HG03045 (cell line): ENCODE measurements at regions not wholly inside any gene's neighbourhood (a gene's known extent, or its start where the extent isn't known, plus 50 kb on each side); places are given as distances from the start of the nearest gene placed in this dataset.

ENCODE experiments used
- ATAC-seq: cut with Tn5 transposase; IDR thresholded peaks from one replicate; pipeline ENCODE4 v1.9.1; 2021; ENCODE audit warnings: mild to moderate bottlenecking, moderate library complexity; ENCODE audit not compliant: unreplicated experiment

GRCh38 chr2:3101016-3101942 is 276.3 kb downstream of the EIPR1 start:
- no peak for ATAC-seq

- ATAC-seq: no peak
Observed at GRCh38 chr2:3100386-3100785, 277.2 kb downstream of the EIPR1 start.

GRCh38 chr2:3099860-3100234 is 277.8 kb downstream of the EIPR1 start:
- ATAC-seq: no peak

GRCh38 chr2:3099145-3099859 is 278.3 kb downstream of the EIPR1 start:
- no peak for ATAC-seq

- no peak for ATAC-seq
Observed at GRCh38 chr2:3098231-3098630, 279.4 kb downstream of the EIPR1 start.

GRCh38 chr2:3097804-3098203 is 279.8 kb downstream of the EIPR1 start:
- no peak for ATAC-seq

GRCh38 chr2:3094999-3095958 is 282.3 kb downstream of the EIPR1 start:
- ATAC-seq: no peak

- ATAC-seq: no peak
Observed at GRCh38 chr2:3094318-3094717, 283.3 kb downstream of the EIPR1 start.

GRCh38 chr2:3091696-3092095 is 285.9 kb downstream of the EIPR1 start:
- ATAC-seq: no peak

GRCh38 chr2:3082705-3083104 is 294.9 kb downstream of the EIPR1 start:
- no peak for ATAC-seq

GRCh38 chr2:3079959-3080948 is 297.4 kb downstream of the EIPR1 start:
- ATAC-seq: no peak

- ATAC-seq: no peak
Observed at GRCh38 chr2:3079466-3079865, 298.2 kb downstream of the EIPR1 start.

- no peak for ATAC-seq
Observed at GRCh38 chr2:3078684-3079083, 298.9 kb downstream of the EIPR1 start.

- ATAC-seq: no peak
Observed at GRCh38 chr2:3076848-3077642, 300.6 kb downstream of the EIPR1 start.

- no peak for ATAC-seq
Observed at GRCh38 chr2:3075991-3076340, 301.7 kb downstream of the EIPR1 start.

GRCh38 chr2:3075316-3075990 is 302.2 kb downstream of the EIPR1 start:
- ATAC-seq: no peak

GRCh38 chr2:3073704-3074103 is 303.9 kb downstream of the EIPR1 start:
- no peak for ATAC-seq

GRCh38 chr2:3073041-3073595 is 304.5 kb downstream of the EIPR1 start:
- ATAC-seq: no peak
